ENCODE measurements at regions not wholly inside any gene's neighbourhood (a gene's known extent, or its start where the extent isn't known, plus 50 kb on each side); places are given as distances from the start of the nearest gene placed in this dataset.
A peak's percentile ranks its signal among the peaks of the same experiment; 100 is the strongest.
"Not testable (repeated sequence)": the region's sequence is repeated elsewhere in the genome, so short reads cannot be mapped to it uniquely, and the experiment has no call there.

- DNase-seq, result no peak
Measured at GRCh38 chr6:9044426-9044825, 609.1 kb upstream of the SLC35B3 start.

- no peak for DNase-seq
Measured at GRCh38 chr6:9040718-9041117, 605.4 kb upstream of the SLC35B3 start.

GRCh38 chr6:9039258-9039657 is 603.9 kb upstream of the SLC35B3 start:
- no peak for DNase-seq

- DNase-seq, result no peak
Measured at GRCh38 chr6:9028086-9028485, 592.7 kb upstream of the SLC35B3 start.

- DNase-seq, result no peak
Measured at GRCh38 chr6:9025796-9026394, 590.5 kb upstream of the SLC35B3 start.

- no peak for DNase-seq
Measured at GRCh38 chr6:9025228-9025627, 589.9 kb upstream of the SLC35B3 start.

- not testable (repeated sequence) for DNase-seq
Measured at GRCh38 chr6:9024246-9024645, 588.9 kb upstream of the SLC35B3 start.

- no peak for DNase-seq
Measured at GRCh38 chr6:9020001-9020400, 584.7 kb upstream of the SLC35B3 start.

GRCh38 chr6:9009931-9010330 is 574.6 kb upstream of the SLC35B3 start:
- no peak for DNase-seq

GRCh38 chr6:9007027-9007426 is 571.7 kb upstream of the SLC35B3 start:
- no peak for DNase-seq

GRCh38 chr6:9002833-9003232 is 567.5 kb upstream of the SLC35B3 start:
- DNase-seq, result peak in 1 of 2 experiments; percentile 25

GRCh38 chr6:8995156-8995555 is 559.8 kb upstream of the SLC35B3 start:
- DNase-seq, result no peak

GRCh38 chr6:8993111-8993510 is 557.8 kb upstream of the SLC35B3 start:
- DNase-seq, result no peak

- DNase-seq, result no peak
Measured at GRCh38 chr6:8991844-8992243, 556.5 kb upstream of the SLC35B3 start.

- no peak for DNase-seq
Measured at GRCh38 chr6:8990075-8990474, 554.7 kb upstream of the SLC35B3 start.

GRCh38 chr6:8983202-8983688 is 547.9 kb upstream of the SLC35B3 start:
- peak; percentile 80 to 88 for DNase-seq

GRCh38 chr6:8982668-8983067 is 547.3 kb upstream of the SLC35B3 start:
- no peak for DNase-seq

- DNase-seq, result no peak
Measured at GRCh38 chr6:8973395-8973794, 538.0 kb upstream of the SLC35B3 start.

GRCh38 chr6:8969747-8970146 is 534.4 kb upstream of the SLC35B3 start:
- no peak for DNase-seq

- DNase-seq, result no peak
Measured at GRCh38 chr6:8958894-8959511, 523.7 kb upstream of the SLC35B3 start.

- DNase-seq, result no peak
Measured at GRCh38 chr6:8953310-8953709, 518.0 kb upstream of the SLC35B3 start.

- DNase-seq, result no peak
Measured at GRCh38 chr6:8948733-8949132, 513.4 kb upstream of the SLC35B3 start.

GRCh38 chr6:8947900-8948299 is 512.6 kb upstream of the SLC35B3 start:
- no peak for DNase-seq

- DNase-seq, result no peak
Measured at GRCh38 chr6:8944548-8944947, 509.2 kb upstream of the SLC35B3 start.

- DNase-seq, result no peak
Measured at GRCh38 chr6:8943073-8943472, 507.7 kb upstream of the SLC35B3 start.
